ENCODE measurements at regions not wholly inside any gene's neighbourhood (a gene's known extent, or its start where the extent isn't known, plus 50 kb on each side); places are given as distances from the start of the nearest gene placed in this dataset.

GRCh38 chr1:147491098-147491497, 50.2 kb upstream of the BCL9 start:
- ChIA-PET CTCF (interaction anchor here (1.0 to 1.8 kb wide), 2 partner anchors 137 to 150 kb away, joined by 3 to 4 read pairs; no protein-coding TSS in a partner anchor), RAD21 (ENCODE audit: low non-redundant PET in 1 of 2, low total read pairs in 2 of 2, uncharacterized antibody in 2 of 2, unreplicated experiment in 2 of 2) (no interaction called here), POLR2A (no interaction called here)
- no peaks in the 10 kb centered on the region for H3K27me3 ChIP-seq (ENCODE audit: insufficient read depth, low read length)
- no peaks in the 10 kb centered on the region for H3K79me2 ChIP-seq (ENCODE audit: insufficient read depth, low read length)
- ATAC-seq (no peak), DNase-seq (ENCODE audit: low read depth, low spot score) (no peak)
- no peak overlapping the region for H3K4me3 ChIP-seq (replicated peaks in 1 of 2; ENCODE audit: low read depth in 1 of 2, low read length in 2 of 2)
- no peak for TF ChIP-seq ZFX (IDR thresholded peaks at IDR 0.05)
- TF ChIP-seq POLR2A (IDR thresholded peaks at IDR 0.05; ENCODE audit: borderline replicate concordance, extremely low read depth, insufficient read depth, insufficient read length), result no peak
- TF ChIP-seq JUND (IDR thresholded peaks at IDR 0.05), result no peak
- no peak for TF ChIP-seq REST (IDR thresholded peaks at IDR 0.05; ENCODE audit: low read depth)
- TF ChIP-seq RAD21 (IDR thresholded peaks at IDR 0.05; ENCODE audit: low read depth), result no peak
- no peak for TF ChIP-seq SP1 (IDR thresholded peaks at IDR 0.05; ENCODE audit: low read depth)
- no peak for TF ChIP-seq ELF1 (IDR thresholded peaks at IDR 0.05; ENCODE audit: borderline replicate concordance, low read depth)
- TF ChIP-seq, protein P1, sequence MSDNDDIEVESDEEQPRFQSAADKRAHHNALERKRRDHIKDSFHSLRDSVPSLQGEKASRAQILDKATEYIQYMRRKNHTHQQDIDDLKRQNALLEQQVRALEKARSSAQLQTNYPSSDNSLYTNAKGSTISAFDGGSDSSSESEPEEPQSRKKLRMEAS (IDR thresholded peaks at IDR 0.05), result no peak
- no peak for TF ChIP-seq CBX3 (IDR thresholded peaks at IDR 0.05; ENCODE audit: low read depth)
- no peak for TF ChIP-seq EZH2 (IDR thresholded peaks at IDR 0.05)
- TF ChIP-seq CEBPB (IDR thresholded peaks at IDR 0.05; ENCODE audit: low read depth), result no peak
- TF ChIP-seq SRF (IDR thresholded peaks at IDR 0.05; ENCODE audit: low read depth), result no peak
- no peak for TF ChIP-seq YY1 (IDR thresholded peaks at IDR 0.05; ENCODE audit: extremely low read depth, insufficient replicate concordance, low read depth, low read length)
- TF ChIP-seq TCF7L2 (IDR thresholded peaks at IDR 0.05; ENCODE audit: borderline replicate concordance, extremely low read depth, insufficient read depth, insufficient read length), result no peak
- TF ChIP-seq, protein P2, sequence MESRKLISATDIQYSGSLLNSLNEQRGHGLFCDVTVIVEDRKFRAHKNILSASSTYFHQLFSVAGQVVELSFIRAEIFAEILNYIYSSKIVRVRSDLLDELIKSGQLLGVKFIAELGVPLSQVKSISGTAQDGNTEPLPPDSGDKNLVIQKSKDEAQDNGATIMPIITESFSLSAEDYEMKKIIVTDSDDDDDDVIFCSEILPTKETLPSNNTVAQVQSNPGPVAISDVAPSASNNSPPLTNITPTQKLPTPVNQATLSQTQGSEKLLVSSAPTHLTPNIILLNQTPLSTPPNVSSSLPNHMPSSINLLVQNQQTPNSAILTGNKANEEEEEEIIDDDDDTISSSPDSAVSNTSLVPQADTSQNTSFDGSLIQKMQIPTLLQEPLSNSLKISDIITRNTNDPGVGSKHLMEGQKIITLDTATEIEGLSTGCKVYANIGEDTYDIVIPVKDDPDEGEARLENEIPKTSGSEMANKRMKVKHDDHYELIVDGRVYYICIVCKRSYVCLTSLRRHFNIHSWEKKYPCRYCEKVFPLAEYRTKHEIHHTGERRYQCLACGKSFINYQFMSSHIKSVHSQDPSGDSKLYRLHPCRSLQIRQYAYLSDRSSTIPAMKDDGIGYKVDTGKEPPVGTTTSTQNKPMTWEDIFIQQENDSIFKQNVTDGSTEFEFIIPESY (IDR thresholded peaks at IDR 0.05; ENCODE audit: extremely low read depth, insufficient replicate concordance, low read length), result no peak
- no peak for TF ChIP-seq ZNF274 (IDR thresholded peaks at IDR 0.05; ENCODE audit: low read depth, low read length)
- TF ChIP-seq, protein P3, sequence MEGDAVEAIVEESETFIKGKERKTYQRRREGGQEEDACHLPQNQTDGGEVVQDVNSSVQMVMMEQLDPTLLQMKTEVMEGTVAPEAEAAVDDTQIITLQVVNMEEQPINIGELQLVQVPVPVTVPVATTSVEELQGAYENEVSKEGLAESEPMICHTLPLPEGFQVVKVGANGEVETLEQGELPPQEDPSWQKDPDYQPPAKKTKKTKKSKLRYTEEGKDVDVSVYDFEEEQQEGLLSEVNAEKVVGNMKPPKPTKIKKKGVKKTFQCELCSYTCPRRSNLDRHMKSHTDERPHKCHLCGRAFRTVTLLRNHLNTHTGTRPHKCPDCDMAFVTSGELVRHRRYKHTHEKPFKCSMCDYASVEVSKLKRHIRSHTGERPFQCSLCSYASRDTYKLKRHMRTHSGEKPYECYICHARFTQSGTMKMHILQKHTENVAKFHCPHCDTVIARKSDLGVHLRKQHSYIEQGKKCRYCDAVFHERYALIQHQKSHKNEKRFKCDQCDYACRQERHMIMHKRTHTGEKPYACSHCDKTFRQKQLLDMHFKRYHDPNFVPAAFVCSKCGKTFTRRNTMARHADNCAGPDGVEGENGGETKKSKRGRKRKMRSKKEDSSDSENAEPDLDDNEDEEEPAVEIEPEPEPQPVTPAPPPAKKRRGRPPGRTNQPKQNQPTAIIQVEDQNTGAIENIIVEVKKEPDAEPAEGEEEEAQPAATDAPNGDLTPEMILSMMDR (IDR thresholded peaks at IDR 0.05 in 2 of 3, conservative IDR thresholded peaks at IDR 0.05 in 1 of 3; ENCODE audit: borderline replicate concordance in 1 of 3, insufficient read depth in 1 of 3, low read depth in 2 of 3, low read length in 2 of 3), result no peak
- no peak for TF ChIP-seq SIN3A (IDR thresholded peaks at IDR 0.05; ENCODE audit: low read depth)
- no peak for TF ChIP-seq FOSL1 (IDR thresholded peaks at IDR 0.05; ENCODE audit: low read depth)
- no peak for TF ChIP-seq POLR2AphosphoS5 (IDR thresholded peaks at IDR 0.05; ENCODE audit: low read depth, low read length)
- no peak overlapping the region for H3K9ac ChIP-seq (ENCODE audit: low read length)
- intact Hi-C loops (cut with micrococcal nuclease), result no loop called here
- no TSS peak for BruUV-seq (replicated peaks)
- H3K27ac ChIP-seq (ENCODE audit: low read depth, low read length), result no peak overlapping the region
- no peaks in the 10 kb centered on the region for H3K9me3 ChIP-seq (ENCODE audit: control insufficient read depth in 1 of 2, insufficient read depth in 1 of 2, low read depth in 1 of 2, low read length in 2 of 2)
- H3K9me2 ChIP-seq (ENCODE audit: insufficient read depth), result no peaks in the 10 kb centered on the region
- H3K4me2 ChIP-seq (ENCODE audit: low read length), result no peak overlapping the region
- no peak overlapping the region for H2AFZ ChIP-seq (ENCODE audit: low read depth, low read length, poor library complexity, severe bottlenecking)
- no peaks in the 10 kb centered on the region for H4K20me1 ChIP-seq (ENCODE audit: insufficient read depth)
- H3K36me3 ChIP-seq (ENCODE audit: control insufficient read depth in 1 of 2, insufficient read depth in 2 of 2, low read length in 2 of 2), result no peaks in the 10 kb centered on the region
- no peaks in the 10 kb centered on the region for H3K4me1 ChIP-seq (ENCODE audit: control insufficient read depth in 1 of 2, insufficient read depth in 2 of 2, low read length in 2 of 2)
